Left lung (tissue), 4 donors: ENCODE measurements at regions not wholly inside any gene's neighbourhood (a gene's known extent, or its start where the extent isn't known, plus 50 kb on each side); places are given as distances from the start of the nearest gene placed in this dataset.
A peak's percentile ranks its signal among the peaks of the same experiment; 100 is the strongest.

Source experiments
- ATAC-seq: fragments of 200-7000 bp; cut with Tn5 transposase; one replicate; pipeline ENCODE4 v1.9.1; 2020; ENCODE audit warnings: moderate library complexity
- DNase-seq, 4 donors: peaks; one replicate each; pipeline ENCODE4 v3.0.0-alpha.2; 2013 to 2020
- H3K27ac ChIP-seq, 2 donors: fragments of 200-600 bp; sonication (generic) in 1 of 2; one replicate each; pipeline versions ENCODE4 v1.5.0 to v1.8.0; 2020 to 2021
- H3K27me3 ChIP-seq, 2 donors: fragments of 200-600 bp; sonication (generic) in 1 of 2; one replicate each; pipeline versions ENCODE4 v1.5.0 to v1.8.0; 2020 to 2021
- H3K36me3 ChIP-seq, 2 donors: fragments of 200-600 bp; sonication (generic) in 1 of 2; one replicate each; pipeline versions ENCODE4 v1.5.0 to v1.8.0; 2020 to 2021
- H3K4me1 ChIP-seq, 2 donors: fragments of 200-600 bp; one replicate each; pipeline ENCODE4 v1.8.0; 2021
- H3K4me3 ChIP-seq, 2 donors: fragments of 200-600 bp; sonication (generic) in 1 of 2; one replicate each; pipeline versions ENCODE4 v1.5.0 to v1.8.0; 2020 to 2021; ENCODE audit warnings: mild to moderate bottlenecking in 1 of 2
- H3K9me3 ChIP-seq, 2 donors: fragments of 200-600 bp; sonication (generic) in 1 of 2; one replicate each; pipeline versions ENCODE4 v1.5.0 to v1.8.0; 2020 to 2021
- CTCF ChIP-seq, 2 donors: fragments of 200-600 bp; sonication (generic) in 1 of 2; IDR thresholded peaks; one replicate each; pipeline versions ENCODE4 v1.5.0 to v1.8.0; 2021; ENCODE audit warnings: antibody characterized with exemption in 2 of 2
- intact Hi-C, 2 donors: fragments of 100-400 bp; cut with DNase I; formaldehyde crosslinking; loops; one replicate each; pipeline versions ENCODE4 v1.11.2 to v1.14.2; 2022
- donor health status: DM: no; HTN: yes; CAD: no.
- donor health status: DM: no; HTN: no; CAD: no.

GRCh38 chr21:17903929-17904639 lies 84.9 kb upstream of the C21orf91 start:
- ATAC-seq (no peak), DNase-seq (no peak)
- intact Hi-C loops, result loop anchor here (10.0 kb wide), 1 partner anchor 219 kb away; no protein-coding TSS in a partner anchor
- no peak for TF ChIP-seq CTCF (IDR thresholded peaks at IDR 0.05)
- no peak overlapping the region for H3K4me3 ChIP-seq
- no peaks in the 10 kb centered on the region for H3K36me3 ChIP-seq
- H3K27ac ChIP-seq, result no peak overlapping the region
- H3K27me3 ChIP-seq, result no peaks in the 10 kb centered on the region
- H3K9me3 ChIP-seq, result peaks cover 0 to 3% of the 10 kb centered on the region in 2 donors
- H3K4me1 ChIP-seq, result peaks cover 0 to 6% of the 10 kb centered on the region in 2 donors

GRCh38 chr21:17903029-17903806 lies 84.1 kb upstream of the C21orf91 start:
- TF ChIP-seq CTCF (IDR thresholded peaks at IDR 0.05), result no peak
- no peaks in the 10 kb centered on the region for H3K27me3 ChIP-seq
- intact Hi-C loops, result loop anchor here (10.0 kb wide), 1 partner anchor 218 kb away; no protein-coding TSS in a partner anchor
- DNase-seq, result peak in 1 of 4 donors; percentile 40
- peaks cover 0 to 6% of the 10 kb centered on the region in 2 donors for H3K4me1 ChIP-seq
- H3K27ac ChIP-seq, result no peak overlapping the region
- no peaks in the 10 kb centered on the region for H3K36me3 ChIP-seq
- peaks cover 0 to 7% of the 10 kb centered on the region in 2 donors for H3K9me3 ChIP-seq
- no peak overlapping the region for H3K4me3 ChIP-seq
- peak; percentile 65 for ATAC-seq

DNA sequence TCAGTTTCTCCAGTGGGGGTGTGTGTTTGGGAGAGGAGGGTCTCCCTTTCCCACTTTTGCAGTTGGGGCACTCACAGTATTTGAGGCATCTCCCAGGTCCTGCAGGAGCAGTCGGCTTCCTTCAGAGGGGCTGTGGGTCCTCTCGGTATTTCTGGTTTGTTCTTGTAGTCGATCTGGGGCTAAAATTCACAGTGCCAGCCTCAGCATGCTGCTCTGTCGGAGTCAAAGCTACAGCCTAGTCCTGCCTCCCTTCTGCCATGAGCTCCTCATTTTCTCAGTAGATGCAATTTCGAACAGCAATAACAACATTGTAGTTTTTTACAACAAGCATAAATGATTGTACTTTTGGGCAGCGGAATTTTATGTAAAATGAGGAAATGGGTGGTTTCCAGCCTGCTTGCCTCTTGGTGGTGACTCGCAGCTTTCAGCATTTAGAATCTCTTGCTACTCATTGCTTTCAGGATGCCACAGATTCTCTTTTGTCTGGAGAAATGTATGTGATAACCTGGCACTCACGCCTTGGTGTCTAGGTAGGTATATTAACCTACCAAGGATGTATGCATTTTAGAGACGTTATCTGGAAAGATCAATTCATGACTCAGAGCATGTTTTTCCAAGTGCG lies 82.4 kb upstream of the C21orf91 start:
- Histone ChIP-seq H3K27ac (no peak overlapping the region), H3K4me3 (no peak overlapping the region), H3K9me3 (peaks cover 0 to 7% of the 10 kb centered on the region in 2 donors), H3K4me1 (peaks cover 0 to 6% of the 10 kb centered on the region in 2 donors), H3K36me3 (no peaks in the 10 kb centered on the region), H3K27me3 (no peaks in the 10 kb centered on the region)
- no peak for DNase-seq
- ATAC-seq, result no peak
- intact Hi-C loops, result loop anchor here (10.0 kb wide), 1 partner anchor 217 kb away; no protein-coding TSS in a partner anchor
- no peak for TF ChIP-seq CTCF (IDR thresholded peaks at IDR 0.05)

DNA sequence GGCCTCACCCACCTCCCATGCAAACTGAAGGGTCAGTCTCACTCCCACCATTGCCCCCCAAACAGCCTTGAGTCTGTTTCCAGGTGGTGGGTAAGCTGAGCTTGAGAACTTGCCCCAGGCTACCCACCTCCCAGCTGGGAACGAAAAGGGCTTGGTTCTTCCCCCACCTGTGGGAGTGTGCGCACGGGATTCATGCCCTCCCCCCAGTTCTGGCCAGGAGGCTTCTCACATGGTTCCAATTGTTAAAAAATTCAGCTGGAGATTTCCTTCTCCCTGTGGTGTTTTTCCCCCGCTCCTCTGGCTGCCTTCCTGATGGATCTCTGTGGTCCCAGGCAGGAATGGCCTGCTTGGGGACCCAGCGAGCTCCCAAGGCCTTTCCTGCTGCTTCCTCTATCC lies 81.8 kb upstream of the C21orf91 start:
- Histone ChIP-seq H3K36me3 (no peaks in the 10 kb centered on the region), H3K27ac (no peak overlapping the region), H3K27me3 (no peaks in the 10 kb centered on the region), H3K4me3 (no peak overlapping the region), H3K4me1 (peaks cover 0 to 6% of the 10 kb centered on the region in 2 donors), H3K9me3 (peaks cover 0 to 7% of the 10 kb centered on the region in 2 donors)
- ATAC-seq (no peak), DNase-seq (no peak)
- TF ChIP-seq CTCF (IDR thresholded peaks at IDR 0.05), result no peak
- intact Hi-C loops, result loop anchor here (10.0 kb wide), 1 partner anchor 216 kb away; no protein-coding TSS in a partner anchor
